ENCODE measurements at regions not wholly inside any gene's neighbourhood (a gene's known extent, or its start where the extent isn't known, plus 50 kb on each side); places are given as distances from the start of the nearest gene placed in this dataset.

GRCh38 chr13:72448082-72448481 lies 279.3 kb downstream of the MZT1 start:
- TF ChIP-seq CTCF (IDR thresholded peaks at IDR 0.05 in 2 of 3, conservative IDR thresholded peaks at IDR 0.05 in 1 of 3; ENCODE audit: borderline replicate concordance in 1 of 3, insufficient read depth in 1 of 3, low read depth in 2 of 3, low read length in 2 of 3) (no peak), RAD21 (IDR thresholded peaks at IDR 0.05; ENCODE audit: low read depth) (no peak), CBX3 (IDR thresholded peaks at IDR 0.05; ENCODE audit: low read depth) (no peak), EZH2 (IDR thresholded peaks at IDR 0.05) (no peak), POLR2A (IDR thresholded peaks at IDR 0.05; ENCODE audit: borderline replicate concordance, extremely low read depth, insufficient read depth, insufficient read length) (no peak), EGR1 (IDR thresholded peaks at IDR 0.05; ENCODE audit: low read depth) (no peak), EZH2phosphoT487 (IDR thresholded peaks at IDR 0.05; ENCODE audit: borderline replicate concordance) (no peak)
